ENCODE measurements at regions not wholly inside any gene's neighbourhood (a gene's known extent, or its start where the extent isn't known, plus 50 kb on each side); places are given as distances from the start of the nearest gene placed in this dataset.
"Not testable (repeated sequence)": the region's sequence is repeated elsewhere in the genome, so short reads cannot be mapped to it uniquely, and the experiment has no call there.

DNA sequence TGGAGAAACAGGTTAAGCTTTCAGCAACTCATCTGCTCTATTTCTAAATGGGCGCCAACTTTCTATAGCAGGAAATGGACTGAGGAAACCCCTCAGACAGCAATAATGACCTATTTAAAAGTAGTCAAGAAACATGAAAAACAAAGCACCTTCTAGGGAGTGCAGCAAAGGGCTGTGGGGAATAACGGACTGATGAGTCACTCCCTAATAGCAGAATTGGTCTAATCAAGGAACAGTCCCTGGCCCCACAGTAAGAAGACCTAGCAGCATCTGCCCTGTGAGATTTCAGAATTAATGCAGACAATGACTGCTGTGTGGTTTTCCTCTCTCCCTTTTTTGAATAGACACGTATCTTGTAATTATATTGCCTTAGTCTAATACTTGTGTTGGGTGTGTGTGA is 602.9 kb downstream of the IPMK start:
- no peak for DNase-seq (ENCODE audit: low spot score in 2 of 2)
- no peak for ATAC-seq
- no peaks in the 10 kb centered on the region for H3K36me3 Mint-ChIP-seq
- peaks cover 3 to 10% of the 10 kb centered on the region in 2 donors for H3K9me3 Mint-ChIP-seq
- no peak overlapping the region for H3K27ac Mint-ChIP-seq

- peaks cover 3 to 6% of the 10 kb centered on the region in 2 donors for H3K9me3 Mint-ChIP-seq
- no peaks in the 10 kb centered on the region for H3K36me3 Mint-ChIP-seq
- DNase-seq (ENCODE audit: low spot score in 2 of 2): no peak
- ATAC-seq: no peak
- H3K27ac Mint-ChIP-seq: no peak overlapping the region
These were observed 604.3 kb downstream of the IPMK start for GRCh38 chr10:57663401-57663800.

DNA sequence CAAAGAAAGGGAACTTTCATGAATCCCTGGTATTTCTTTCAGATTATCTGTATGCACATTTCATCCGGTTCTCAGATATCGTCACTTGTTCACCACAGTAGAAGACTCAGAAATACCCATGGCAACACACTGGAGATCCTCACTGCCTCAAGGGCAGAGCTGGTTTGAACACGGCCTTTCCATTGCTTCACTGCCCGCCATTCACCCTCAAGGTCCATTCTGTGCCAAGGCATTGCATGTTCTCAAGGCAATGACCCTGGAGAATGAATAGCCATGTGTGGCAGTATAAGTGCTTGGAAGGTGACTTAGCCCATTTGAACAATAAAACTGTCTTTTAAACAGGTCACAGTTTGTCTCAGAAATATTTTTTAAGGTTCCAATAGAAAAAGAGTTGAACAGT is 606.5 kb downstream of the IPMK start:
- ATAC-seq (no peak), DNase-seq (ENCODE audit: low spot score in 2 of 2) (no peak)
- no peaks in the 10 kb centered on the region for H3K9me3 Mint-ChIP-seq
- no peaks in the 10 kb centered on the region for H3K36me3 Mint-ChIP-seq
- no peak overlapping the region for H3K27ac Mint-ChIP-seq

DNA sequence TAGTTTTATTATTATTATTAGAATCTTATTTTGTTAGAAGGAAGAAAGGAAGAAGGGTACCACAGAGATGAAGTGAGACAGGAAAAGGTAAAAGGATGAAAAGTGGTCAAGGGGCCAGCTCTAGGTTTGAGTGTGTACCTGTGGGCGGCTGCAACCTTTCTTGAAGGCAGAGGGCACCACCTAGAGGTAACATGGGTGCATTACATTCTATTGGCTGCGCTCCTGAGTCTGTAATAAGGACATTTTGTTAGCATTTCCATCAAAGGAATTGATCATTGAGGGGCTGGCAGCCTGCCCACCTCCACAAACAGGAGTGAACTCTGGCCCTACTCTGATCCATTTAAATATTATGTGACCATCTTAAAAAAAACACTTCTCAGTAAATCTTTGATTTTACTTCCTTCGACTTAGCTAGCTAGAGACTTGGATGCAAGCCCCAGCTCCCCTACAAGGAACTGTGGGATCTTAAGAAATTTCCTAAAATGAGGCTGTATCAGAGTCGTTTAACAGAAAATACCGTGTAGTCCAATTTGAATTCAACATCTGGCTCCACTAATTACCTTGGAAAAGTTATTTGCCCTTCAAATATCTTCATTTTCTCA is 610.4 kb downstream of the IPMK start:
- no peak overlapping the region for H3K27ac Mint-ChIP-seq
- DNase-seq (ENCODE audit: low spot score in 2 of 2) (peak in 1 of 2 donors; percentile 36), ATAC-seq (peak; percentile 46 to 63)
- H3K36me3 Mint-ChIP-seq: no peaks in the 10 kb centered on the region
- peaks cover 0 to 3% of the 10 kb centered on the region in 2 donors for H3K9me3 Mint-ChIP-seq

DNA sequence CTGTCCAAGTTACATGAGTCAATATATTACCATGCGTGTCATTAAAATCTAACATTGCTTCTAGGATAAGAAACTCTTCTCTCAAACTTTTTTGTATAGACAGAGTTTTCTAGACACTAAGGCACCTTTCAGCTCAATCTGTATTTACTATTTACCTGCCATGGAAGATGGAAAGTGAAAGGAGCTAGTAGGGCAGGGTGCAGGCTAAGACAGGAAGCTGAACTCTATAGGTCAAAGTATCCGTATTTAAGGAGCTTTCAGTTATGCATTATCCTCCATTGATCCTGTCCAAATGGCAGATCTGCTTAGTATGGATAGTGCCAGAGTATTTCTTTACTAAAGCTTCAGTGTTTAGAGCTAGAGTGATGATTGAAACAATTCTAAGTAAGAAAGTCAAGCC is 612.8 kb downstream of the IPMK start:
- Mint-ChIP-seq H3K9me3 (peaks cover 0 to 3% of the 10 kb centered on the region in 2 donors), H3K27ac (no peak overlapping the region), H3K36me3 (no peaks in the 10 kb centered on the region)
- DNase-seq (ENCODE audit: low spot score in 2 of 2) (no peak), ATAC-seq (no peak)

GRCh38 chr10:57645108-57645507 is 622.6 kb downstream of the IPMK start:
- H3K36me3 Mint-ChIP-seq; DNase-seq (ENCODE audit: low spot score in 2 of 2); H3K27ac Mint-ChIP-seq; ATAC-seq: not testable (repeated sequence)
- peaks cover 7 to 11% of the 10 kb centered on the region in 2 donors for H3K9me3 Mint-ChIP-seq

DNA sequence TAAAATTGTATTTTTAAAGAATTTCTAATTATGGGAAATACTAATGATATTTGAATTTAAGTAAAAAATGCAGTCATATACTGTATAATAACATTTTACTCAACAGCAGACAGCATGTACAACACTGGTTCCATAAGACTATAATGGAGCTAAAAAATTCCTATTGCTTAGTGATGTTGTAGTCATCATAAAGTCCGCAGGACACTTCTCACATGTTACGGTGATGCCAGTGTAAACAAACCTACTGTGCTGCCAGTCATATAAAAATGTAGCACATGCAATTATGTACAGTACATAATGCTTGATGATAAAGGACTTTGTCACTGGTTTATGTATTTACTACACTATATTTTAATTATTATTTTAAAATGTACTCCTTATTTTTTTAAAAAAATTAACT is 629.3 kb downstream of the IPMK start:
- DNase-seq (ENCODE audit: low spot score in 2 of 2) (no peak), ATAC-seq (no peak)
- Mint-ChIP-seq H3K9me3 (peaks cover 8 to 9% of the 10 kb centered on the region in 2 donors), H3K36me3 (no peaks in the 10 kb centered on the region), H3K27ac (no peak overlapping the region)

DNA sequence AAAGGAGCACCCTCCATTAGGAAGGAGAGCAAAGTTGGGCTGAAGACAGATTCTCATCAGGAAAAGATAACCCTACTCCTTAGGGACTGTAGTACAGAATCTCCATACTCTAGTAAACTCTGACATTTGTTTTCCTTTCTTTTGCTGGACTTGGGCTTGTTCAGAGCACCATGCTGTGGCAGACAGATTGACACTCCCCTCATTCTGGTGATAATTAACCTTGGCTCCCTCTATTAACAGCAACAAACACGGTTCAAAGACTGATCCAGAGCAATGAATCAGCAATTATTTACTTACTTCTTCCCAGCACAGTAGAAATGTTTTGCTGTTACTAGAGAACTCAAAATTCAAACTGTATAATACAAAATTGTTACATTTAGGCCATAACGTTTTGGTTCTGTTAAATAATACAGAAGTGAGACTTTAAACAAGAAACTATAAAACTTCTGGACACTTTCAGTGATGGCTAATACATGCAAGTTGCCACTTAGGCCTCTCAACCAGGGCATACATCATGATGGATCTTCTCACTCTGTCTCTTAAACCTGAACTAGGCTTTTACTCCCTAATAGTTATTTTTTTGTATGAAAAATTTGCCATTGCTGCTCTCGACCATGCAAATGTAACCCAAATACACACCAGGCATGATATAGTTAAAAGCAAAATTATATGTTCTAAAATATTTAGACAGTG is 639.0 kb downstream of the IPMK start:
- ATAC-seq: no peak
- Mint-ChIP-seq H3K9me3 (peaks cover 5 to 6% of the 10 kb centered on the region in 2 donors), H3K36me3 (no peaks in the 10 kb centered on the region), H3K27ac (no peak overlapping the region)
- no peak for DNase-seq (ENCODE audit: low spot score in 2 of 2)

- DNase-seq (ENCODE audit: low spot score in 2 of 2): no peak
- no peak for ATAC-seq
- no peaks in the 10 kb centered on the region for H3K36me3 Mint-ChIP-seq
These were observed 640.0 kb downstream of the IPMK start for GRCh38 chr10:57627642-57628178.

DNA sequence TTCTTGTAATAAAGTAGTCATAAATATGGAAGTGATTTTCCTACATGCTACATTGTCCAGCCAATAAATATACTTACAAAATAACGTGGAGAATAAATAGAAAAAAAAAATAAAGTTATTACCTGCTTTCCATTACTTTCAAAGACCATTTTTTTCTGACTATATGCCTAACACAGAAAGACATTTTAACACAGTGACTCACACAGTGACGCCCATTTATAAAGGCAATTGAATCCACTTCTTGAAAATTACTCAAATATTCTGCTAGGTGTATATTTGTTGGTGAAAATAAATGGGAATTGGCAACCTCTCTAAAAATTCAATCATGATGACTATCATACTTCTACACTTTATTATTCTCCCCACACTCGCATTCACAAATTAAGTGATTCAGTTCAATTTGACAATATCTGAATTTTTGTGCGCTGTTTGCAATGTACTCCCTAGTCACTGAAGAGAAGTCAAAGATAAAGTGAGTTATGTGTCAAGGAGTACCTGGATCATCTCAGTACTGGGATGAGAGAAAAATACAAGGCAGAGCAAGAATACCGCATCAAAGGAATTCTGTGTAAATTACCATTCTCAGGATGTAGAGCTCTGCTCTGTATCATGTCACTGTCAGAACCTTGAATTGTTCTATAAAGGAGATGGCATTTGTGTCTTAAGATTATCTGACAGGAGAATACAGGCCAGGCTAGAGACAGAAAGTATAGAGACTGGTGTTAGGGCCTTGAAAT is 642.7 kb downstream of the IPMK start:
- Mint-ChIP-seq H3K27ac (no peak overlapping the region), H3K36me3 (no peaks in the 10 kb centered on the region), H3K9me3 (no peaks in the 10 kb centered on the region)
- ATAC-seq: no peak
- no peak for DNase-seq (ENCODE audit: low spot score in 2 of 2)

More at GRCh38 chr10:57627642-57628178, 640.0 kb downstream of the IPMK start:
- no peak overlapping the region for H3K27ac Mint-ChIP-seq
- H3K9me3 Mint-ChIP-seq: no peaks in the 10 kb centered on the region

DNA sequence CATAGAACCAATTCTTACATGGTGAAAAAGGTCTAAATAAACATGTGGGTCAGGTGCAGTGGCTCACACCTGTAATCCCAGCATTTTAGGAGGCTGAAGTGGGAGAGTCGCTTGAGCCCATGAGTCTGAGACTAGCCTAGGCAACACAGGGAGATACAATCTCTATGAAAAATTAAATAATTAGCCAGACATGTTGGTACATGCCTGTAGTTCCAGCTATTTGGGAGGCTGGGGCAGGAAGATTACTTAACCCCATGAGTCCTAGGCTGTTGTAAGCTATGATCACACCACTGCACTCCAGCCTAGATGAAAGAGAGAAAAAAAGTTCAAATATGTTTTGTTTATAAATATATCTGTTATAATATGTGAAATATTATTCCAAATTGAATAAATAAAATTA is 643.6 kb downstream of the IPMK start:
- DNase-seq (ENCODE audit: low spot score in 2 of 2) (no peak), ATAC-seq (no peak)
- Mint-ChIP-seq H3K9me3 (no peaks in the 10 kb centered on the region), H3K27ac (no peak overlapping the region), H3K36me3 (no peaks in the 10 kb centered on the region)

GRCh38 chr10:57621466-57621865 is 646.2 kb downstream of the IPMK start:
- Mint-ChIP-seq H3K27ac (no peak overlapping the region), H3K9me3 (no peaks in the 10 kb centered on the region), H3K36me3 (no peaks in the 10 kb centered on the region)
- DNase-seq (ENCODE audit: low spot score in 2 of 2) (no peak), ATAC-seq (no peak)

GRCh38 chr10:57605948-57606485 is 661.7 kb downstream of the IPMK start:
- DNase-seq (ENCODE audit: low spot score in 2 of 2): no peak
- ATAC-seq: no peak
- H3K9me3 Mint-ChIP-seq: peaks cover 5 to 11% of the 10 kb centered on the region in 2 donors
- H3K27ac Mint-ChIP-seq: no peak overlapping the region
- H3K36me3 Mint-ChIP-seq: no peaks in the 10 kb centered on the region

DNA sequence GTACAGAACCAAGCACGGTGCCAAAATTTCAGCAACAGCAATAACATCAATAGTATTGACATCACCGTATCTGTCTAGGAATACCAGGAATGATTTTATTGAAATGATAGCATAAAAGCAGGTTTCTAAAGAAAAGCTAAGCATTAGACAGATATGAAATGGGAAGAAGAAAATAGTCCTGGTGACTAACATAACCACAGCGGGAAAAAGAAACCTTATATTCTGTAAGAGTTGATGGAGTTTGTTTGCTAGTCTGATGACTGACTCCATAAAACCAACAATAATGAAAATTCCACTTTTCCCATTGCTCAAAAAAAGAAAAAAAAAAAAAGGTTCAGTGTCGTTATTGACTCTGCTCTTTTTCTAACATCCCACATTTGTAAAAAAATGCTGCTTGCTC is 668.3 kb downstream of the IPMK start:
- ATAC-seq (no peak), DNase-seq (ENCODE audit: low spot score in 2 of 2) (no peak)
- Mint-ChIP-seq H3K9me3 (peaks cover 5 to 15% of the 10 kb centered on the region in 2 donors), H3K36me3 (no peaks in the 10 kb centered on the region), H3K27ac (no peak overlapping the region)

DNA sequence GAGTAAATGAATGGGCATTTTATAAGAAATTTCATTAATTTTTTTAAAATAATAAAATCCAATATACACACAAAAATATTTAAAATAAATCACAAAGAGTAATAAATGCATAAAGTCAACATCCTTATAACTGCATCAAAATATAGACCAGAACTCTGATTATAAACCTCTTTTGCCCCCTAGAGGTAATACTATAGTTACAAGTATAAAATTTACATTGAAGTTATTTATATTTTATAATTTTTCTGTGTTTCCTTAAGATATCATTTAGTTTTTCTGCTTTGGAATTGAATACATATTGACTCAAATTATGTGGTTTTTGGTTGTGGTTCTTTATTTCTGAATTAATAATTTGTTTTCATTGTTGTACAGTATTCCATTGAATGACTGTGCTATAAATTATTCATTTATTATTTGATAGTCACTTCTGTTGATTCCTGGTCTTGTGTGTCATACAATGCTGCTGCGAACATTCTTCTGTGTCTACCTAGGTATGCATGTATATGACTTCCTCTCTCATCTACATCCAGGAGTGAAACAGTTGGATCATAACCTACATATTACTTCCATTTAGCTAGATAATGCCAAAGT is 673.6 kb downstream of the IPMK start:
- no peaks in the 10 kb centered on the region for H3K36me3 Mint-ChIP-seq
- H3K9me3 Mint-ChIP-seq: peaks cover 0 to 12% of the 10 kb centered on the region in 2 donors
- DNase-seq (ENCODE audit: low spot score in 2 of 2): no peak
- no peak overlapping the region for H3K27ac Mint-ChIP-seq
- no peak for ATAC-seq

DNA sequence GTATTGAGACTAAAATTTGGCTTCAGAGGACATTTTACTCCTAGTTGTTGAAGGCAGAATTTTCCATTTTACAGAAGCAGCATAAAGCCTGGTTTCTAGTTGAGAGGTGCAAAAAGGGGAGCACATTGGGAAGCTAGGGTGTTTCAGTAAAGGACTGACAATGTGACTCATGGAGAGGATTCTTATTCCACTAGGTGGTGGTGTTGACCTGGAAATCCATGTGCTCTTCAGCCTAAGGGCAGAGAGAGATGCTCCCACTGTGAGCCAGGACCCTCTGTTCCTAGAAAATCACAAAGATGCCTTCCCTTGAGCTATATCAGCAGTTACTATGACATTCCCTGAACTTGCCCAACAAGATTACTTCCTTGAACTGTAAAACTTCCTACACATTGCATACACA is 687.8 kb downstream of the IPMK start:
- Mint-ChIP-seq H3K27ac (no peak overlapping the region), H3K9me3 (peaks cover 4 to 7% of the 10 kb centered on the region in 2 donors), H3K36me3 (no peaks in the 10 kb centered on the region)
- ATAC-seq (no peak), DNase-seq (ENCODE audit: low spot score in 2 of 2) (no peak)

DNA sequence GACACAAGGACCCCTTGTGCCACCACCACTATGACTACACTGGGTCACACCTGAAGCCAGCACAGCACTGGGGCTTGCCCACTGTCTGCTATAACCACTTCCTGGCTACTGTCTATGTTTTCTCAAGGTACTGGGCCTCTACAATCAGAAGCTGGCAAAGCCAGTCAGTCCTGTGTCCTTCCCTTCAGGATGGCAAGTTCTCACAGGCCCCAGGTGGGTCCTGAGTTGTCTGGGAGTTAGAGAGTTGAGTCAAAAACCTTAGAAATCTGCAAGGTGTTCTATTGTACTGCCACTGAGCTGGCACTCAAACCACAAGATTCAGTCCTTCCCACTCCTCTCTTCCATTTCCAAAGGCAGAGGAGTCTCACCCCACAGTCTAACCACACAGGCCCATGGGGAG is 705.5 kb downstream of the IPMK start:
- ATAC-seq (no peak), DNase-seq (ENCODE audit: low spot score in 2 of 2) (no peak)
- Mint-ChIP-seq H3K9me3 (peaks cover 15% of the 10 kb centered on the region in 2 donors), H3K27ac (no peak overlapping the region), H3K36me3 (no peaks in the 10 kb centered on the region)
